NCI-H146 treated with DMSO at 0.1 percent for 48 hours (cell line): ENCODE measurements at regions not wholly inside any gene's neighbourhood (a gene's known extent, or its start where the extent isn't known, plus 50 kb on each side); places are given as distances from the start of the nearest gene placed in this dataset.

Experiments used
- DNase-seq: peaks from one replicate; lab custom pipeline; 2025; ENCODE audit not compliant: unreplicated experiment; lab: John Stamatoyannopoulos, UW

GRCh38 chr9:106632621-106633020 lies 230.3 kb upstream of the ZNF462 start:
- no peak for DNase-seq

GRCh38 chr9:106634183-106634582 lies 228.8 kb upstream of the ZNF462 start:
- no peak for DNase-seq

GRCh38 chr9:106634641-106635040 lies 228.3 kb upstream of the ZNF462 start:
- no peak for DNase-seq

- no peak for DNase-seq
Measured at GRCh38 chr9:106637486-106637885, 225.5 kb upstream of the ZNF462 start.

GRCh38 chr9:106639873-106640568 lies 222.9 kb upstream of the ZNF462 start:
- no peak for DNase-seq

- no peak for DNase-seq
Measured at GRCh38 chr9:106643211-106643930, 219.6 kb upstream of the ZNF462 start.

GRCh38 chr9:106644661-106645060 lies 218.3 kb upstream of the ZNF462 start:
- DNase-seq, result no peak

GRCh38 chr9:106648799-106649198 lies 214.2 kb upstream of the ZNF462 start:
- DNase-seq, result no peak

GRCh38 chr9:106649664-106650063 lies 213.3 kb upstream of the ZNF462 start:
- DNase-seq, result no peak

- DNase-seq, result no peak
Measured at GRCh38 chr9:106653213-106653612, 209.8 kb upstream of the ZNF462 start.

- DNase-seq, result no peak
Measured at GRCh38 chr9:106655966-106656365, 207.0 kb upstream of the ZNF462 start.

GRCh38 chr9:106657926-106658325 lies 205.0 kb upstream of the ZNF462 start:
- no peak for DNase-seq

- no peak for DNase-seq
Measured at GRCh38 chr9:106668534-106668933, 194.4 kb upstream of the ZNF462 start.

- no peak for DNase-seq
Measured at GRCh38 chr9:106669835-106670234, 193.1 kb upstream of the ZNF462 start.

- DNase-seq, result no peak
Measured at GRCh38 chr9:106670418-106670817, 192.5 kb upstream of the ZNF462 start.

- no peak for DNase-seq
Measured at GRCh38 chr9:106675780-106676179, 187.2 kb upstream of the ZNF462 start.

- no peak for DNase-seq
Measured at GRCh38 chr9:106677374-106677773, 185.6 kb upstream of the ZNF462 start.

- DNase-seq, result no peak
Measured at GRCh38 chr9:106677830-106678229, 185.1 kb upstream of the ZNF462 start.

GRCh38 chr9:106678273-106678672 lies 184.7 kb upstream of the ZNF462 start:
- DNase-seq, result no peak

- DNase-seq, result no peak
Measured at GRCh38 chr9:106682420-106682819, 180.5 kb upstream of the ZNF462 start.

GRCh38 chr9:106683454-106683853 lies 179.5 kb upstream of the ZNF462 start:
- DNase-seq, result no peak

GRCh38 chr9:106684940-106685695 lies 177.8 kb upstream of the ZNF462 start:
- DNase-seq, result no peak
